Raji (cell line): ENCODE measurements at regions not wholly inside any gene's neighbourhood (a gene's known extent, or its start where the extent isn't known, plus 50 kb on each side); places are given as distances from the start of the nearest gene placed in this dataset.

Source experiments
- POLR2A ChIP-seq: IDR thresholded peaks from 2 replicates; pipeline ENCODE4 v1.6.1; 2011; ENCODE audit warnings: low read depth, low read length, control low read depth; ENCODE audit not compliant: insufficient read depth

GRCh38 chr6:15892369-15892768 lies 229.5 kb upstream of the DTNBP1 start:
- TF ChIP-seq POLR2A: no peak

DNA sequence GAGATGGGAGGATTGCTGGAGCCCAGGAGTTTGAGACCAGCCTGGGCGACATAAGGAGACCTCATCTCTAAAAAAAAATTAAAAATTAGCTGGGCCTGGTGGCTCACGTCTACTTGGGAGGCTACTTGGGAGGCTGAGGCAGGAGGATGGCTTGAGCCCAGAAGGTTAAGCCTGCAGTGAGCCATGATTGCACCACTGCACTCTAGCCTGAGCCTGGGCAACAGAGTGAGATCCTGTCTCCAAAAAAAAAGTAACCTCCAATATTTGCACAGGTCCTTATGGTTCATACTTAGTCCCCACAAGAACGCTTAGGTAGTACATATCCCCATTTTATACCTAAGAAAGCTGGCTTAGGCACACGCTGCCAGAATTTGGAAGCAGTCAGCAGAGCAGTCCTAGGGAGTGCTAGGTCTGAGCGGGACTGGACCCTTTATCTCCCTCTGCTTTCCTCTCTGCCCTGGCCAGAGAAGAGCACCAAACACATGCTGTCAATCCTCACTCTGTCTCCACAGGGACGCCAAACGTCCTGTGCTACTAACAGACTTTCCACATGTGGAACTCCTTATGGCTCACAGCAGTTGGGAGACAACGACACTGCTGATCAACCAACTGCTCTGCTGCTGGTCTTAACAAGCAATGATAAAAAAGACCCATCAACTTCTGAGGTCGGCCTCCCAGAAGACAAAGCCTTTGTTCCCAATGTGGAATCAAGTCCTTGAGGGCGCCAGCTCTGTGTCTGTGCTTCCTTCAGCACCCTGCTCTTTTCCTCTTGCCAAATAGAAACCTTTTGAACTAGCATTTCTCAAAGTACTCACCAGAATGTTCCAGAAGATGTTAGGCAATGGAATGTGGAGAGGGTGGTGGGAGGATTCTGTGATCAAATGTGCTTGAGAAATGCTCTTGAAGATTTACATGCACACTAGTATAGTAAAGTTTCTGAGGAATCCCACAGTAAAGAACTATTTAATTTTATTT lies 226.3 kb upstream of the DTNBP1 start:
- no peak for TF ChIP-seq POLR2A

DNA sequence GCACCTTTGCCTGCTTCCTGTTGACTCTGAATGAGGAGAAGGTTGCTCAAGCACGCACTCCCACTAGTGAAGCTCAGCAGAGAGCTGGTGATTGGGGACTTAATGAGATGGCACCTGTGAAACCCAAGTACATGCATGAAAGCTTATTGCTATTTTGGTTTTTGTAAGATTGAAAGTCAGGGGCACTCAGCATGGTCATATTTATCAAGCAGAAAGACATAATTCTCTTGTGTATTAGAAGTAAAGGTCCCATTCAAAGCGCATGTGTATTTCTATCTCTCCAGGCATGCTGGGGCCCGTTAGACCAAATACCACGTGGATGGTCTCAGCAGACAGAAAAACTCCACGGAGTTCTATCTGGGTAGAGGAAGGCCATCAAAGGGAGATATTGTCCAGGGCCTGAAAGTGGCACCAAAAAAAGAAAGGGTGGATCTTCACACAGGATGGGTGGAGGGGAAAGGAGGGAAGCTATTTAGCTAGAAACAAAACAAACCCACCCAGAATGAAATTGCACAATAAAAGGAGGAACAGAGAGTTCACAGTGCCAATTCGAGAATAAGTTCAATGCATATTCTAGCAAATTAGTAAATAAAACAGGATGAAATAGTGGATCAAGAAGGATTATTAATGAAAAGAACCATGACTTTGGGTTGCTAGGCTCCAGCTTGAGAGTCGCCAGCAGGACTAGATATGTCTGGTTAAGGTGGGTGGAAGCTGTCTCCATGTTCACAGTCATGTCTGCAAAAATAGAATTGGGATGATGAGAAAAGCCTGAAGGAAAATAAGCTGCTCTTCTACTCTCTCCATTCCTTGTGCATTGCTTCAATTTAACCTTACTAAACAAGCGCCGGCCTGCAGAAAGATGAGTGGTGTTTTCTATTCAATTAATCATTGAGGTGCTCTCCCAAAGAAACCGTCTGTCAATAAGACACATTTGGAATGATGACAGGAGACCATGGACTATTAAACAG lies 224.9 kb upstream of the DTNBP1 start:
- TF ChIP-seq POLR2A: no peak

GRCh38 chr6:15885624-15886023 lies 222.8 kb upstream of the DTNBP1 start:
- TF ChIP-seq POLR2A: no peak

- no peak for TF ChIP-seq POLR2A
These were observed 220.1 kb upstream of the DTNBP1 start for GRCh38 chr6:15882915-15883314.

- no peak for TF ChIP-seq POLR2A
These were observed 219.5 kb upstream of the DTNBP1 start for GRCh38 chr6:15882345-15882744.

- TF ChIP-seq POLR2A: no peak
These were observed 218.3 kb upstream of the DTNBP1 start for GRCh38 chr6:15881150-15881549.

GRCh38 chr6:15880262-15880973 lies 217.6 kb upstream of the DTNBP1 start:
- no peak for TF ChIP-seq POLR2A

- no peak for TF ChIP-seq POLR2A
These were observed 216.8 kb upstream of the DTNBP1 start for GRCh38 chr6:15879371-15880261.

DNA sequence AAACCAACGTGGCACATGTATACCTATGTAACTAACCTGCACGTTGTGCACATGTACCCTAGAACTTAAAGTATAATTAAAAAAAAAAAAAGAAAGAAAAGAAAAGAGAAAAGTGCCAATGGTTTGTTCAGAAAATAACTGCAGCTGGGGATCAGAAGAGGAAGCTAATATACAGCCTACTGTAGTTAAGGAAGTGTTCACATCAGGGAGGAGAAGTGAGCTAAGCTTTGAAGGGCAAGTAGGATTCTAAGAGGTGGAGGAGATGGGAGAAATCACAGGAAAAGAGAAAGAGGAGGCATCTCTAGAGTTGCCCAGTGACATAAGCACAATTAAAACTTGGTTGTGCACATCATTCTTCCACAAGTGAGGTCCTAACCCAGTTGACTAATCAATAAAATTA lies 214.4 kb upstream of the DTNBP1 start:
- no peak for TF ChIP-seq POLR2A

- TF ChIP-seq POLR2A: no peak
These were observed 213.6 kb upstream of the DTNBP1 start for GRCh38 chr6:15876406-15876805.

GRCh38 chr6:15875797-15876196 lies 213.0 kb upstream of the DTNBP1 start:
- no peak for TF ChIP-seq POLR2A

GRCh38 chr6:15874821-15875220 lies 212.0 kb upstream of the DTNBP1 start:
- no peak for TF ChIP-seq POLR2A

- TF ChIP-seq POLR2A: no peak
These were observed 211.5 kb upstream of the DTNBP1 start for GRCh38 chr6:15874326-15874725.
